ENCODE measurements at regions not wholly inside any gene's neighbourhood (a gene's known extent, or its start where the extent isn't known, plus 50 kb on each side); places are given as distances from the start of the nearest gene placed in this dataset.

- DNase-seq = no peak
- H3K36me3 Mint-ChIP-seq (ENCODE audit: low read depth) = no peaks in the 10 kb centered on the region
- H3K9me3 Mint-ChIP-seq = no peaks in the 10 kb centered on the region
- H3K4me1 Mint-ChIP-seq = no peaks in the 10 kb centered on the region
- H3K27me3 Mint-ChIP-seq = peaks cover 14% of the 10 kb centered on the region
- ChIA-PET POLR2A (no interaction called here), CTCF (no interaction called here)
- H3K4me3 Mint-ChIP-seq = no peak overlapping the region
- H3K27ac Mint-ChIP-seq = no peak overlapping the region
Measured at GRCh38 chr11:104583857-104584256, 314.4 kb downstream of the CASP12 start.

- peaks cover 14% of the 10 kb centered on the region for H3K27me3 Mint-ChIP-seq
- DNase-seq = no peak
- H3K4me3 Mint-ChIP-seq = no peak overlapping the region
- CTCF ChIA-PET = no interaction called here
- H3K4me1 Mint-ChIP-seq = no peaks in the 10 kb centered on the region
- H3K36me3 Mint-ChIP-seq (ENCODE audit: low read depth) = no peaks in the 10 kb centered on the region
- POLR2A ChIA-PET = no interaction called here
- H3K27ac Mint-ChIP-seq = no peak overlapping the region
- H3K9me3 Mint-ChIP-seq = no peaks in the 10 kb centered on the region
Measured at GRCh38 chr11:104582431-104582830, 315.8 kb downstream of the CASP12 start.

DNA sequence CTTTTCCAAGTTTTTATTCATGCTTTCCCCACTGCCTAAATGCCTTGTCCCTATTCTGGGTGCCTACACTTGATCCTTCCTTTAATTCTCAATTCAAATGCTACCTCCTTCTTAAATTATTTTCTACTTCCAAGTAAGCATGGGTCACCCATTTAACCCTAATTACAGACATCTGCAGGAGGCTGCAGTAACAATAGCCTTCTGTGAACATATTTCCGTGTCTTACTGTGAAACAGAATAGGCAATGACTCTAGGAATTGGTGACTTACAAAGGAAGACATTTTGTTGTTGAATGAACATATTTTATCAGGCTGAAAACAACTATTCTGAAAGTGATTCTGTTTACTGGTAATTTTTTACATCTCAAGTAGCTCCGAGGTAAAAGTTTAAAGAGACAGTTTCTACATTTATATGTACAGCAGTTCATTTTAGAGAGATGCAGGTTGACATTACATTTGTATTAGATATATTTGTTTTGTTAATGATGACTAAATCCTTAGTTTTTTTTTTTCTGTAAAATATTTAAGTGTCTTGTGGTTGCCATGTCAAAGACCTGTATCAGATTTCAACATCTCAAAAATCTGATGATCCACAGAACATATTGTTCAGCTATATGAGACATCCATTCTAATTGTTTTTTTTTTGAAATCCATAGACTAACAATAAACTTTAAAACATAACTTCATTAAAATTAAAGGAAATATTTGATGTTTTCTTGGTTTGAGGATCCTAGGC is 316.8 kb downstream of the CASP12 start:
- H3K4me1 Mint-ChIP-seq = no peaks in the 10 kb centered on the region
- H3K4me3 Mint-ChIP-seq = no peak overlapping the region
- H3K27me3 Mint-ChIP-seq = peaks cover 14% of the 10 kb centered on the region
- DNase-seq = no peak
- no peak overlapping the region for H3K27ac Mint-ChIP-seq
- H3K9me3 Mint-ChIP-seq = no peaks in the 10 kb centered on the region
- ChIA-PET CTCF (no interaction called here), POLR2A (no interaction called here)
- H3K36me3 Mint-ChIP-seq (ENCODE audit: low read depth) = no peaks in the 10 kb centered on the region

DNA sequence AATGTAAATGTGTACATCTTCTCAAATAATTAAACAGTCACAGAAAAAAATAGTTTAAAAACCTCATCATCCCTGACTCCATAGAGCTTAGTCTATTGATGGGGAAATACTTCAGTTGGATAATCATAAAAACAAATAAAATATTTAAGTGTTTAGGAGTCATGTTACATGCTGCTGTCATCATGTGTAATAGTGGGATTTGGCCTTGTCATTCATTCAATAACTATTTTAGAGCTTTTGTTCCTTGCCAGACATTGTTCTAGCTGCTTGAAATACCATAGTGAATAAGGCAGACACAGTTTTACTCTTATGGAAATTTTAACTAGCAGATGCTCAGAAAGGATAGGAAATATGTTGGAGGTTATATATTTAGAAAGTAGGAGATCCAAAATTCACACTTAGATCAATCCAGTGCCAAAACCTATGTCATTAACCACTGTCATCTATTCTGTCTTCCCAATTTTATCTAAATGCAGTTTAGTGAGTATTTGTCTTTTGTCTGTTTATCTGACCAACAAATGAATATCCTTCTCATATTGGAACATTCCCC is 324.7 kb downstream of the CASP12 start:
- no peak for DNase-seq
- POLR2A ChIA-PET = no interaction called here
- H3K36me3 Mint-ChIP-seq (ENCODE audit: low read depth) = no peaks in the 10 kb centered on the region
- no peak overlapping the region for H3K27ac Mint-ChIP-seq
- H3K27me3 Mint-ChIP-seq = no peaks in the 10 kb centered on the region
- H3K9me3 Mint-ChIP-seq = peaks cover 13% of the 10 kb centered on the region
- CTCF ChIA-PET = no interaction called here
- H3K4me3 Mint-ChIP-seq = no peak overlapping the region
- peaks cover 6% of the 10 kb centered on the region for H3K4me1 Mint-ChIP-seq

DNA sequence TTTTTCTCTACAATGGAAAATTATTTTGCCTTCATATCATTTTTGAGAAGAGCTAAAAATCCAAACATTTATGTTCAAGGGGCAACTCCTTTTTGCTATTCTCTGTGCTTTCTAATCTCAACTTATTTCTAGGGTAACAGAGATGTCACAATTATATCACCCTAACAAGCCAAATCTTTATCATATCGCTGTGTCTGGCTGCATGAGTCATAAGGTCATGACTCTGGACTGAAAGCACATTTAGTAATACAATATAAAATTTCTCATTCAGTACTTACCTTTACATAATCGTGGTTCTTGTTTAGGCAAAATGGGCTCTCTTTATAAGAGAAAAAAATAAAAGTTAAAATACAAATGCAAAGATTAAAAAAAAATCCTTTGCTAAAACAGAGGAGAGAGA is 326.0 kb downstream of the CASP12 start:
- DNase-seq = no peak
- Mint-ChIP-seq H3K36me3 (ENCODE audit: low read depth) (no peaks in the 10 kb centered on the region), H3K4me3 (no peak overlapping the region), H3K4me1 (peaks cover 6% of the 10 kb centered on the region), H3K27ac (no peak overlapping the region), H3K27me3 (no peaks in the 10 kb centered on the region), H3K9me3 (peaks cover 13% of the 10 kb centered on the region)
- CTCF ChIA-PET = no interaction called here
- POLR2A ChIA-PET = no interaction called here

- no peak for DNase-seq
- H3K27me3 Mint-ChIP-seq = no peaks in the 10 kb centered on the region
- POLR2A ChIA-PET = no interaction called here
- peaks cover 17% of the 10 kb centered on the region for H3K9me3 Mint-ChIP-seq
- H3K4me3 Mint-ChIP-seq = no peak overlapping the region
- H3K4me1 Mint-ChIP-seq = peaks cover 11% of the 10 kb centered on the region
- CTCF ChIA-PET = no interaction called here
- H3K27ac Mint-ChIP-seq = no peak overlapping the region
- no peaks in the 10 kb centered on the region for H3K36me3 Mint-ChIP-seq (ENCODE audit: low read depth)
Measured at GRCh38 chr11:104570078-104570701, 328.1 kb downstream of the CASP12 start.

DNA sequence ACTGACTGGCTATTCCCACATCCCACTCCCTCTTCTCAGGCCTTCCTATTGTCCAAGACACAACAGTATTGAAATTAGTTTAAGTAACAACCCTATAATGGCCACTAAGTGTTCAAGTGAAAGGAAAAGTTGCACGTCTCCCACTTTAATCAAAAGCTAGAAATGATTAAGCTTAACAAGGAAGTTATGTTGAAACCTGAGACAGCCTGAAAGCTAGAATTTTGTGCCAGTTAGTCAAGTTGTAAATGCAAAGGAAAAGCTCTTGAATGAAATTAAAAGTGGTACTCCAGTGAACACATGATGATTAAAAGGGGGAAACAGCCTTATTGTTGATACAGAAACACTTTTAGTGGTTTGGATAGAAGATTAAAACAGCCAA is 332.7 kb downstream of the CASP12 start:
- DNase-seq = no peak
- Mint-ChIP-seq H3K4me1 (peaks cover 10% of the 10 kb centered on the region), H3K9me3 (peaks cover 12% of the 10 kb centered on the region), H3K27ac (no peak overlapping the region), H3K4me3 (no peak overlapping the region), H3K27me3 (no peaks in the 10 kb centered on the region), H3K36me3 (ENCODE audit: low read depth) (no peaks in the 10 kb centered on the region)
- CTCF ChIA-PET = interaction anchor here (1.7 kb wide), 1 partner anchor 9 kb away, joined by 6 read pairs; no protein-coding TSS in a partner anchor
- POLR2A ChIA-PET = no interaction called here

DNA sequence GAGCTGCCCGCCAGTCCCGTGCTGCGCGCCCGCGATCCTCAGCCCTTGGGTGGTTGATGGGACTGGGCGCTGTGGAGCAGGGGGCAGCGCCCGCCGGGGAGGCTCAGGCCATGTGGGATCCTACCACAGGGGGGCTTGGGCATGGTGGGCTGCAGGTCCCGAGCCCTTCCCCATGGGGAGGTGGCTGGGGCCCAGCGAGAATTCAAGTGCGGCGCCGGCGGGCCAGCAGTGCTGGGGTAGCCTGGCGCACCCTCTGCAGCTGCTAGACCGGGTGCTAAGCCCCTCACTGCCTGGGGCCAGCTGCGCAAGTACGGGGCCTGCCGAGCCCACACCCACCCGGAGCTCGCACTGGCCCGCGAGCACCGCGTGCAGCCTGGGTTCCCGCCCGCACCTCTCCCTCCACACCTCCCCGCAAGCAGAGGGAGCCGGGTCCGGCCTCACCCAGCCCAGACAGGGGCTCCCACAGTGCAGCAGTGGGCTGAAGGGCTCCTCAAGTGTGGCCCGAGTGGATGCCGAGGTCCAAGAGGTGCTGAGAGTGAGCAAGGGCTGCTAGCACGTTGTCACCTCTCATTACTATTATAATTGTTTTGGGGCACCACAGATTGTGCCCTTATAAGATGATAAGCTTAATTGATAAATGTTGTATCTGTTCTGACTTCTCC is 333.2 kb downstream of the CASP12 start:
- peaks cover 5% of the 10 kb centered on the region for H3K4me1 Mint-ChIP-seq
- H3K4me3 Mint-ChIP-seq = no peak overlapping the region
- ChIA-PET POLR2A (no interaction called here), CTCF (interaction anchor here (0.8 to 1.7 kb wide), 2 partner anchors 8 to 193 kb away, joined by 4 to 6 read pairs; no protein-coding TSS in a partner anchor)
- DNase-seq = no peak
- peaks cover 12% of the 10 kb centered on the region for H3K9me3 Mint-ChIP-seq
- H3K36me3 Mint-ChIP-seq (ENCODE audit: low read depth) = no peaks in the 10 kb centered on the region
- no peak overlapping the region for H3K27ac Mint-ChIP-seq
- H3K27me3 Mint-ChIP-seq = no peaks in the 10 kb centered on the region

DNA sequence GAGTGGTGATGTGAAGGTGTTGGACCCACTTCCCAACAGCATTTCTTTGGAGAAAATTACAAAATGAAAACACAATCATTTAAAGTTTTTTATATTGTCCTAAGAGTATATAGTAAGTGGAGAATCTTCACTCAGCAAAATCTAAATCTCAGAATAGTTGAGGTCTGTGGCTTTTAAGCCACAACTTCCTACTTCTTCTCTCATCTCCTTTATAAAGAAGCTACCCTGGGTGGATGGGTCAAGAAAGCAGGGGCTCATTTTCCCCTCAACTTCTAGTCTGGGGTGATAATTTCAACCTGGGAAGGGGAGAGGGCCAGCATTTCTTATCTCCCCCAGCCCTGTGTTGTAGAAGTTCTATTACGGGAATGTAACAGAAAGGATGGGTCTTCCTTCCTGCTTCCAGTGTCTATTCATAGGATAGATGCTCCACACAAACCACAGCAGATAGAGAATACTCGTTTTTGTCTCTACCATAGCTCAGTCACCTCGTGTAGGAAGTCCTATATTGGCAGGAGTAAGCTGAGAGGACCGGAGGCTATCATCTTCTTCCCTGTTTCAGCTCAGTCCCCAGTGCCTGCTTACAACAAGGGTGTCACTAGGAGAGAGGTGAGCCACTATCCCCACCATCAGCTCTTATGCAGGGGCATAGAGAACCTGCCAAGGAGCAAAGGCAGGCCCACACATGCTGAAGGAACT is 341.5 kb downstream of the CASP12 start:
- no peaks in the 10 kb centered on the region for H3K9me3 Mint-ChIP-seq
- no peak overlapping the region for H3K27ac Mint-ChIP-seq
- peaks cover 16% of the 10 kb centered on the region for H3K4me1 Mint-ChIP-seq
- H3K4me3 Mint-ChIP-seq = no peak overlapping the region
- H3K36me3 Mint-ChIP-seq (ENCODE audit: low read depth) = no peaks in the 10 kb centered on the region
- ChIA-PET CTCF (interaction anchor here (0.9 to 1.5 kb wide), 2 partner anchors 9 to 26 kb away, joined by 4 to 6 read pairs; no protein-coding TSS in a partner anchor), POLR2A (interaction anchor here (1.0 kb wide), 1 partner anchor 148 kb away, joined by 3 read pairs; no protein-coding TSS in a partner anchor)
- peaks cover 10% of the 10 kb centered on the region for H3K27me3 Mint-ChIP-seq
- no peak for DNase-seq

DNA sequence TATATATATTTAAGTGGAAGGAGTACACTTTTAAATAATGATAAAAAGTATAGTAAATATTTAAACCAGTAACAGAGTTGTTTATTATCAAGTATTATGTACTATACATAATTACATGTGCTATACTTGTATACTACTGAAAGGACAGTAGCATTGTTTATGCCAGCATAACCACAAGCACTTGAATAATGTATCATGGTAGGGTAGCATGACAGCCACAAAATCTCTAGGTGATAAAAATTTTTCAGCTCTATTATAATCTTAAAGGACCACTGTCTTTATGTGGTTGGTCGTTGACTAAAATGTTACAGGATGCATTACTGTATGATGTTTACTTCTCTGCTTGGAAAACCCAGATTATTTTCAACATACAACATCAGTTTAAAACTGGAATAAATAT is 349.2 kb downstream of the CASP12 start:
- CTCF ChIA-PET = no interaction called here
- H3K27ac Mint-ChIP-seq = no peak overlapping the region
- peaks cover 8% of the 10 kb centered on the region for H3K4me1 Mint-ChIP-seq
- no peak overlapping the region for H3K4me3 Mint-ChIP-seq
- DNase-seq = no peak
- H3K27me3 Mint-ChIP-seq = no peaks in the 10 kb centered on the region
- H3K36me3 Mint-ChIP-seq (ENCODE audit: low read depth) = no peaks in the 10 kb centered on the region
- POLR2A ChIA-PET = no interaction called here
- H3K9me3 Mint-ChIP-seq = no peaks in the 10 kb centered on the region

GRCh38 chr11:104547996-104548661 is 350.1 kb downstream of the CASP12 start:
- H3K9me3 Mint-ChIP-seq = no peaks in the 10 kb centered on the region
- no peak overlapping the region for H3K27ac Mint-ChIP-seq
- DNase-seq = no peak
- POLR2A ChIA-PET = no interaction called here
- no peaks in the 10 kb centered on the region for H3K27me3 Mint-ChIP-seq
- CTCF ChIA-PET = no interaction called here
- H3K4me3 Mint-ChIP-seq = no peak overlapping the region
- H3K4me1 Mint-ChIP-seq = peaks cover 8% of the 10 kb centered on the region
- no peaks in the 10 kb centered on the region for H3K36me3 Mint-ChIP-seq (ENCODE audit: low read depth)

DNA sequence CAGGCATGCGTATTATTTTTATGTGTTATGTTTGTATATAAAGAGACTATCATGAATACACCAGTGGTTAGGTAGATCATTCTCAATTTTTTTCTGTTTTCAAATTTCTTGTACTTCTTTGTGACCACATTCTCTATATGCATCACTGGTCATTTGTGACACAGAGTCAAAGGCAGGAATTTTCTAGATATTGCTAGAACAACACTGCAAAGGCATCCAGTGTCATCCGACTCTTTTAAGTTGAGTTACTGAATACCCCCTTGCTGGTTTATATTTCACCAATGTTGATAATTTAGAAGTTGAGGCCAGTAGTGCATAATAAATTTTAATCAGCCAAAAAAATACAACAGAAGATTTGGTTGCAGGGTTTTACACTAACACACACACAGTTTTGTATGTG is 351.8 kb downstream of the CASP12 start:
- ChIA-PET POLR2A (no interaction called here), CTCF (no interaction called here)
- H3K9me3 Mint-ChIP-seq = no peaks in the 10 kb centered on the region
- no peak for DNase-seq
- H3K36me3 Mint-ChIP-seq (ENCODE audit: low read depth) = no peaks in the 10 kb centered on the region
- H3K4me1 Mint-ChIP-seq = no peaks in the 10 kb centered on the region
- H3K27ac Mint-ChIP-seq = no peak overlapping the region
- H3K4me3 Mint-ChIP-seq = no peak overlapping the region
- no peaks in the 10 kb centered on the region for H3K27me3 Mint-ChIP-seq

DNA sequence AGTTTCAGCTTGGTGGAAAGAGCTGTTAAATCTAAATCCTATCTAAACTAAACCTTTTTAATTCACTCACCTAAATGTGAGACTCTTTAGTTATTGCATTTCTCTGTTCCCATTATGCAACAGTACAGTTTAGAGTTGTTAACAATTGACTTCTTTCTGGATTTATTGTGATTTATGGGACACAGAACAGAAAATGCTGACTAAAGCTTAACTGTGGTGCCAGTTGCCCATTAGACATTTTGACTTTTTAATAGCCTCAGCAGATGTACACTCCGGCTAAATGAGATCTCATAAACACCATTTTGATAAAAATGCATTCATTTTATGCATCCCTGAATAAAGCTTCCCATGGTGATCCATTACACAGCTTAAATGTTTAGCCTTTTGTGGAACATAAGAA is 356.6 kb downstream of the CASP12 start:
- ChIA-PET POLR2A (no interaction called here), CTCF (no interaction called here)
- Mint-ChIP-seq H3K4me1 (no peaks in the 10 kb centered on the region), H3K27me3 (no peaks in the 10 kb centered on the region), H3K27ac (no peak overlapping the region), H3K36me3 (ENCODE audit: low read depth) (no peaks in the 10 kb centered on the region), H3K9me3 (no peaks in the 10 kb centered on the region), H3K4me3 (no peak overlapping the region)
- DNase-seq = no peak
